ENCODE measurements at regions not wholly inside any gene's neighbourhood (a gene's known extent, or its start where the extent isn't known, plus 50 kb on each side); places are given as distances from the start of the nearest gene placed in this dataset.

DNA sequence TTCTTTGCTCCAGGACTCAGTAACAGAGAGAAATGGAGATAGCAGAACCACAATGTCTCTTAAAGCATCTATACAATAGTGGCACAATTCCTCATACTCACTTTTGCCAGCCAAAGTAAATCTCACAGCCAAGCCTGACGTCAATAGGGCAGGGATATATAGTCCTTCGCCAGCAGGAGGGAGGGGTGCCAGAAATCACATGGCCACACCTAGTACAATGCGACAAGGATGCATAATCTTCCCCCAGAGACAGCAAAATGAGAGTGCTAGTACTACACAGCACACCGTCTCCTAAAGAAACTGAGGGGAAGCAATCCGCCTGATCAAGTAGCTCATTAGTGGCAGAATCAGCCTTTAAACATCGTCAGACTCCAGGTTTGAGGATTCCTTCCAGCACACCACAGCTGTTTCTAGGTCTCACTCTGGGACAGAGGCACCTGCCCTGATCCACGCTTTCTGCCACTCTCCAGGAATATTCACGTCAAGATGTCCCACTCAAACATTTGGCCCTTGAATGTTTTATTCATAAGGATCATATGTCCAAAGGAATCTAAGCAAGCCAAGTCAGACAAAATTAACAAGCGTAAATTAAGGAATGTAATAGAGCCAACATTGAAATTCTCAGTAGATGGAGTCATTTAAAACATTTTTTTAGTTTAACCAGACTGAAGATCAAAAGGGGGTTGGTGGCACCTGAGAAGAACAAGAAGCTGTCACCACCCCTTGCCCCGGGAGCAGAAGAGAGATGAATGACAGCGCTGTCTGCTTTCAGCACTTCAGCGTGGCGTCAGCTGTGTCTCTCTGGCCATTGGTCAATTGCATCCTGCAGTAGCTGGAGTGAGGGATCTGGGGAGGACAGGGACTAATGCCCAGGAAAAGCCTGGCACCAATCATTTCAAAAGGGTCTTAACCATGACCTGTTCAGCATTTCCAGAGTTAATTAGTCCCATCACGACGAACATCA is 63.5 kb upstream of the SERP2 start:
- no peak for DNase-seq

DNA sequence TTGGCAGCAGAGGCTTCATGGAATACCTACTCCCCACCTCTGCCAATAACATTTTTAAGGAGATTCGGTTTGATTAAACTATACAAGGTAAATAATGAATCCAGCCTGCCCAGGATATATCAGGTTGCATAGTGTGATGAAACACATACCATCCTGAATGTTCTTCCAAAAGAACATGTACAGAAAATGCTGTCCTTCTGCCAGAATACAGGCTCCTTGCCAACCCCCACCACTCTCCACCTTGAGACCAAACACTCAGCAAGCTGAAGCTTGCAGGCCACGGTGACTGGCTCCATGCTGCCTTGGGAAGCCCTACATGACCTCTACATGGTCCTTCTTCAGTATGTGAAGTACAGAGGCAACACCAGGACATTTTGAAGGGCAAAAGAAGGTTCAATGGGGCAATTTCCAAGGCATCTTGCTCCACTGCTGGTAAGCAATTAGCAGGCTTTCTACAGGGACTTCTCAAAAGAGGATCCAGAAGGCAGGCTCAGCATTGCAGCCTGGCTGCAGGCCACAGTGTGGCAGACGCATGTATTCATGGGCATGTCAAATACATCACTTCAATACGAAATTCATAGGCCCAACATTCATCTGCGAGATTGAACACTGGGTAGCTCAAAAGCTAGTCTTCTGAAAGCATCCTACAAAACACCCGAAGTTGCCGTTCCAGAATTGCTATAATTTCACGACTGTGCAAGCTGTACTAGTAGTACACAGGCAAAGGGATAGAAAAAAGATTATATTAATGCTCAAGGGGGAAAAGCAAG is 62.4 kb upstream of the SERP2 start:
- DNase-seq, result peak; percentile 9 to 35 (median 20)

DNA sequence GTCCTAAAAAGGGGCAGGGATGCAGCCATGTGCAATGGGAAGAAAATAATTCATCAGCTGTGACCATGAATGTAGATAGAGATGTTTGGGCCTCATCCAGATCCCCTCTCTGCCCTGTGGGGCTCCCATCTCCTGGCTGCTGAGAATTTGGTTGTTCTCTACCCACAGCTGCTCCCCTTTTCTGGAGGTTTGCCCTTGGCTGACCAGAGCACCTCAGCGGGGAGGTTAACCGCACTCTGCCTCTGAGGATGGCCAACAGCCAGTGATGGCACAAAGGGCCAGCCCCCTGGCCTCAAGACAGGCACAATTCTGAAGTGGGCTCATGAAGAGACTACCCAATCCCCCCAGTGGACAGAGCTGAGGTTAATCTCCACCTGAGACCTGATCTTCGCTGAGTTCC is 61.5 kb upstream of the SERP2 start:
- no peak for DNase-seq

DNA sequence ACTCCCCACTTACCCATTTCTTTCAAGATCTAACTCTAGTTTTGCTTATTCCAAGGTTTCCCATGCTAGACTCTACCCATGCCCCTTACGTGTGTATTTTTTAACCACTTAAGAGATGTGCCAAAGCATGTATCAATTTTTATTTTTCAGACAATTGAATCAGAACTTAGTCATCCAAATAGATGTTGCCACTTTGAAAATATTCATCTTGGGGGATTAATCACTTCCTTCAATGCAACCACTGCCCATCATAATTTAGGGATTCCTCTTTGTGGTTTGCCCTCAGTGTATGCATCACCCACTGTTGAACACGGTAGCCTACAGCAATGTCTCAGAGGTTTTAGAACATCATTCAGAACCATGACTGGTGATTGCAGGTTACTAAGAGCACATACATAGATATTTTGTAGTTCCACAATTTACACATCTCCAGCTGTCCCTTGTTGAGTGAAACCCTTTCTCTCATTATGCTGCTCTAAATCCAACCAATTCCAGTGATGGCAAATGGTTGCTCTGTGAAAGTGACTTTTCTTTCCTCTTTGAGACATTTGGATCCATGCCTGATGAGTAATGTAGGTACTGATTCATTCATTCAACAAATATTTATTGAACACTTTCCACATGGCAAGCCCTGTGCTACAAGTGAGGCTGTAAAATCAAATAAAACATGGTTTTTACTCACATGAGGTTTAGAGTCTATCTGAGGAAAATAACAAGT is 60.6 kb upstream of the SERP2 start:
- DNase-seq, result peak in 3 of 4 experiments; percentile 9 to 80 (median 40)

DNA sequence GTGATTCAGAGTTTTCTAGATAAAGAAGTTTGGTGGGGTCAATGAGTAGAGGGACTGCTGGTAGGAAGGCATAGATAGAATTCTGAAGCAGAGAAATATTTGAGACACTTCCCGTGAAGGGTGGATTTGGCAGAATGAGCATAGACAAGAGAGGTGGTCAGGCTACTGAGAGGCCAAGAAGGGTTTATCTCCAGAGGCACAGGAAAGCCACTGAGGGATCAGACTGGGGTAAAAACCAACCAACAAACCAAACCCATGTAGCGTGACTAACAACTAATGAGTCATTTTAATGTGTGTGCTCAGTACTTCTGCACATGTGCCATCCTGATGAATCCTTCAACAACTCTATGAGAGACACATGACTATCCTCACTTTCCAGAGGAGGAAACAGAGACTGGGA is 60.0 kb upstream of the SERP2 start:
- DNase-seq, result peak; percentile 20 to 62 (median 32)

DNA sequence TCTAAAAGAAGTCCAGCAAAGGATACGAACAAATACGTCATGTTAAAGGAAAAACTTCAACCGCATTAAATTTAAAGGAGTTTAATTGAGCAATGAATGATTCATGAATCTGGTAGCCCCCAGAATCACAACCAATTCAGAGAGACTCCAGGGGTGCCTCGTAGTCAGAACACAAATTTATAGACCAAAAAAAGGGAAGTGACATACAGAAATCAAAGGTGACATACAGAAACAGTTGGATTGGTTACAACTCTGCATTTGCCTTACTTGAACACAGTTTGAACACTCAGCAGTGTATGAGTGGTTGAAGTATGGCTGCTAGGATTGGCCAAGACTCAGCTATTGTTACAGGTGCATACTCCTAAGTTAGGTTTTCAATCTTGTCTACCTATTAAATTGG is 59.5 kb upstream of the SERP2 start:
- peak in 2 of 4 experiments; percentile 12 to 14 for DNase-seq

DNA sequence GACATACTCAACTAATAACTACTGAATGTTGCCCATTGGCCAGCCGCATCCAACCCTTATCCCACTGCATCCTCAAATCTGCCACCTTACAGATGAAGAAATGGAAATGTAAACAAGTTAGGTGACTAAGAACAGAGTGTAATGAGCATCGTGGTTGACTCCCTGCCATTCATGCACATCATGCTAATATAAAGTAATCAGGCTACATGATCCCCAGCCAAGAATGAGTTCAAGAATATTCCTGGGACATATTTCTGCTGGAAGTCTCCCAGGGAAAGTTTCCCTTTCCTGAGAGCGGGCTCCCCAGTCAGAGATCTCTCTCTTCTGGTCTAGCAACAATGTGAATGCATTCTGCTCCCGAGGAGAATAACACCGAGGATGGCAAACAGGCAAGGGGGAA is 55.9 kb upstream of the SERP2 start:
- DNase-seq, result no peak

DNA sequence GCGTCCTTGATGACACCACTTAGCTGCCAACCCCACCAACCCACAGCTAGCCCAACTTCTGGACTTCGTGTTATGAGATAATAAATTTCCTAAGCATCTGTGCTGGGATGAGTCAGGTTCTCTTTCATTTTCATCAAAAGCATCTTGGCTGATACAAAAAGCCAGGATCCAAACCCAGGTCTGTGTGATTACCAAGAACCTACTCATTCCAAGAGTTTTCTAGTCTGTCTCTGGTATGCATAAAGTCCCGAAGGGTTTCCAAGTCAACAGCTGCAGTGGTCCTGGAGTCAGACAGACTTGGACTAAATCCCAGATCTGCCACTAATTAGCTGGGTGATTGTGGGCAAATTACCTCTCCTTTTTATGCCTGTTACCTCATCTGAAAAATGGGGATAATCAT is 55.5 kb upstream of the SERP2 start:
- DNase-seq, result no peak

DNA sequence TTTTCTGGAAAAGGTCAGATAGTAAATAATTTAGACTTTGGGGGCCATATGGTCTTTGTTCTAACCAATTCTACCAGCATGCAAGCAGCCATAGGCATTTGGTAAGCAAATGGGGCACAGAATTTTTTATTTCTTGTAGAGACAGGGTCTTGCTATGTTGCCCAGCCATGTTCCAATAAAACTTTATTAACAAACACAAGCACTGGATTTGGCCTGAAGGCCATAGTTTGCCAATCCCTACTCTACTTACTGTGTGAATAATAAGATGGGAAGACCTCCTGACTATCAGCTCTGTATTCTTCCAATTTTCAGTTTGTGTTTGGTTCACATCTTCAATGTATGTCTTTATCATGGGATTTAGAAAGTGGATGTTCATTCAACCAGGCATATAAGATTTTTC is 53.0 kb upstream of the SERP2 start:
- DNase-seq, result no peak

DNA sequence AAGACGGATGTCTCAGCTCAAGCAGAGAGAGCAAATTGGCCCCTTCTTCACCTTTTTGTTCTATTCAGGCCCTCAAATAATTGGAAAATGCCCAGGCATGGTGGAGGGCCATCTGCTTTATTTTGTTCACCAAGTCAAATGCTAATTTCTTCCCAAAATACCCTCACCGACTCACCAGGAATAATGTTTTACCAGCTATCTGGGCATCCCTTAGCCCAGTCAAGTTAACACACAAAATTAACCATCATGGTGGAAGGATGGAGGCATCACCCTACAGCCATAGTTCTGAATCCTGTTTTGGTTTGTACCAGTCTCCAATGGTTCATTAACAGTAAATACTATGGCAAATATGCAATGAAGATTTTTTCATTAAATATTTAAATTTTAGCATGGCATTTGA is 51.7 kb upstream of the SERP2 start:
- no peak for DNase-seq

DNA sequence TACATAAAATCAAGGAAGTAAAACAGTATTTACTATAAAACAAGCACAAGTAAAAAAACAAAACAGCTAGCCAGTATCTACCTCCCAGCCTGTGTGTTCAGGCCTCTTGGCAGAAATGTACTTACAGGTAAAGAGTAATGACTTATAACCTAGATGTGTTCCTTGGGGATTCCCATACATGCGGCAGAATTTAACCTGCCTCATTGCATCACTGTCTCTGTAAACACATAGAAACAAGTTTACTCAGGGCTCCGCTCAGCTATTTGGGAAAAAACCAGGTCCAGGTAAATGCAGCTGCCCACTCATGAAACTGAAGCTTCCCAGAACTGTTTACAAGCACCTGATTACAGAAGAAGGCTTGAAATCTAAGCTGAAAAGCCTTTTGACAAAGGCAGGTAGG is 50.7 kb upstream of the SERP2 start:
- no peak for DNase-seq

DNA sequence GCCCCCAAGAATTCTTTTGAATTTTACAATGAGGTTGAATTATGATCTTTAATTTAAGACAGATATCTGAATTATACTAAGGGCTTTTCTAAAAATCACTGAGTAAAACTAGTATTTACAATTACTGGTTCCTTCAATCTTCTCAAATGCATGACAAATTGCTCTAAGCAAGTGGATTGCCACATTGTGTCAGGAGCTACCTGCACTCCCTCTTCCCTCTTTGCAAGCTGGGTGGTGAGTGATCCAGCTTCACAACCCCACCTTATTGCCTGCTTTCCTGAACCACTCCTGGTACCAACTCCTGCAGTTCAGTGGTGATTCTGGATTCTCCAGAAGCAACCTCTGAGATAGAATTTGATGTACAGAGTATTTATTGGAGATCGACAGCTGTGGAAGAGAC is 49.9 kb upstream of the SERP2 start:
- no peak for DNase-seq
